HFFc6 (cell line): ENCODE measurements at regions not wholly inside any gene's neighbourhood (a gene's known extent, or its start where the extent isn't known, plus 50 kb on each side); places are given as distances from the start of the nearest gene placed in this dataset.

Experiments used
- DNase-seq: peaks from one replicate; pipeline ENCODE4 v3.0.0-alpha.2; 2018
- H3K27ac Mint-ChIP-seq: 2 replicates; pipeline ENCODE4 v1.8.0; 2020; ENCODE audit warnings: mild to moderate bottlenecking, mixed read lengths
- H3K27me3 Mint-ChIP-seq: 2 replicates; pipeline ENCODE4 v1.8.0; 2021; ENCODE audit warnings: mild to moderate bottlenecking, moderate library complexity, mixed read lengths; ENCODE audit not compliant: insufficient read depth
- H3K36me3 Mint-ChIP-seq: 2 replicates; pipeline ENCODE4 v1.8.0; 2021; ENCODE audit warnings: low read depth, mixed read lengths
- H3K4me1 Mint-ChIP-seq: 2 replicates; pipeline ENCODE4 v1.8.0; 2020; ENCODE audit warnings: low read depth, mixed read lengths
- H3K4me3 Mint-ChIP-seq: 2 replicates; pipeline ENCODE4 v1.8.0; 2020; ENCODE audit warnings: mild to moderate bottlenecking, moderate library complexity, mixed read lengths
- H3K9me3 Mint-ChIP-seq: 2 replicates; pipeline ENCODE4 v1.8.0; 2020; ENCODE audit warnings: mild to moderate bottlenecking, mixed read lengths
- TF ChIP-seq, protein P1 (sequence below): fragments of 200-600 bp; sonication (generic); IDR thresholded peaks from 2 replicates; pipeline ENCODE4 v1.5.0; 2021; ENCODE audit warnings: antibody characterized with exemption, mild to moderate bottlenecking

DNA sequence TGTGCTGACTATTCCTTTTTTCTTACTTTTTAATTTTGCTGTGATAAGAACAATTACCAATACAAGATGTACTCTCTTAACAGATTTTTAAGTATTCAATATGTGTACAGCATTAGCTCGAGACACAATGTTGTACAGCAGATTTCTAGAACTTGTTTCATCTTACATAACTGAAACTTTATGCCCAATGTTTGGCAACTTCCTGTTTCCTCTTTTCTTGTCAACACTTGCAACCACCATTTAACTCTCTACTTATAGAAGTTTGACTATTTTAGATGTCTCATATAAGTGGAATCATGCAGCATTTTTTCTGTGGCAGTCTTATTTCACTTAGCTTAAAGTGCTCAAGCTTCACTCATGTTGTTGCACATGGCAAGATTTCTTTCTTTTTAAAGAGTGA, 1426.8 kb downstream of the SLITRK5 start:
- H3K9me3 Mint-ChIP-seq = peaks cover 27% of the 10 kb centered on the region
- TF ChIP-seq, protein P1, sequence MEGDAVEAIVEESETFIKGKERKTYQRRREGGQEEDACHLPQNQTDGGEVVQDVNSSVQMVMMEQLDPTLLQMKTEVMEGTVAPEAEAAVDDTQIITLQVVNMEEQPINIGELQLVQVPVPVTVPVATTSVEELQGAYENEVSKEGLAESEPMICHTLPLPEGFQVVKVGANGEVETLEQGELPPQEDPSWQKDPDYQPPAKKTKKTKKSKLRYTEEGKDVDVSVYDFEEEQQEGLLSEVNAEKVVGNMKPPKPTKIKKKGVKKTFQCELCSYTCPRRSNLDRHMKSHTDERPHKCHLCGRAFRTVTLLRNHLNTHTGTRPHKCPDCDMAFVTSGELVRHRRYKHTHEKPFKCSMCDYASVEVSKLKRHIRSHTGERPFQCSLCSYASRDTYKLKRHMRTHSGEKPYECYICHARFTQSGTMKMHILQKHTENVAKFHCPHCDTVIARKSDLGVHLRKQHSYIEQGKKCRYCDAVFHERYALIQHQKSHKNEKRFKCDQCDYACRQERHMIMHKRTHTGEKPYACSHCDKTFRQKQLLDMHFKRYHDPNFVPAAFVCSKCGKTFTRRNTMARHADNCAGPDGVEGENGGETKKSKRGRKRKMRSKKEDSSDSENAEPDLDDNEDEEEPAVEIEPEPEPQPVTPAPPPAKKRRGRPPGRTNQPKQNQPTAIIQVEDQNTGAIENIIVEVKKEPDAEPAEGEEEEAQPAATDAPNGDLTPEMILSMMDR = no peak
- no peaks in the 10 kb centered on the region for H3K4me1 Mint-ChIP-seq
- DNase-seq = no peak
- H3K27ac Mint-ChIP-seq = no peak overlapping the region
- H3K4me3 Mint-ChIP-seq = no peak overlapping the region
- no peaks in the 10 kb centered on the region for H3K27me3 Mint-ChIP-seq
- H3K36me3 Mint-ChIP-seq = peaks cover 5% of the 10 kb centered on the region; the same call in 1 of the 2 replicates

DNA sequence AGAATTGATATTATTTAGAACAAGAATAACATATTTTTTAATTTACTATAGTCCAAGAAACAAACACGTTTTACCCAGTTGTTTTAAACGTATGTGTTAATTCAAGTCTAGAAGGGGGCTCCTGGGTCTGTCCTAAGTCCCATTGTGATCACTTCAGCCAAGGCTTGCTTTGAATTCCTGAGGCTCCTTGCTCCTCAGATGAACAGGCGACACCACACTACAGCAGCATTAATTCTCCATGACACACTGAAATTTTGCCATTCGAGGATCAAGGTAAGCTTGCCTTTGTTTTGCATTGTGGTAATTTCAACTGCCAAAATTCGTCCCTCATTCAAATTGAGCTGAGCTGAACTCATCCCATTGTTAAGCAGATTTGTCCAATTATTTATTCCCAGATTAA, 1442.6 kb downstream of the SLITRK5 start:
- Mint-ChIP-seq H3K36me3 (no peaks in the 10 kb centered on the region), H3K27ac (no peak overlapping the region), H3K4me3 (no peak overlapping the region), H3K27me3 (no peaks in the 10 kb centered on the region), H3K4me1 (no peaks in the 10 kb centered on the region), H3K9me3 (peaks cover 29% of the 10 kb centered on the region)
- DNase-seq = no peak
- TF ChIP-seq, protein P1 = no peak

DNA sequence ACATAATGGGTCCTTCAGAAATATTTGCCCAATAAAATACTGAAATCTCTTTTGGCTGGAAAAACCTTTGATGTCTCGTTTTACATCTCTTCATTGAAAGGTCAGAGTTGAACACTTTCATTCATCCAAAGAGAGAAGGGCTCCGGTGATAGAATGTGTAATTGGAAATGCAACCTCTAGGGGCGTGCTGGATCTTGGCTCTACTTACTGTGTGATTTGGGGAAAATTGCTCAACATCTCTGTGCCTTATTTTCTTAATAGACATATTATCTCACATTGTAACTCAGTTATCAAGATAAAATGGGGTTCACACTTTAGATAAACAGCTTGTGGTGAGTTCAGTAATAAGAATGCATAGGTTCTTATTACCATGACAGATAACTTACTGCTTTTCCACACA, 1444.1 kb downstream of the SLITRK5 start:
- no peaks in the 10 kb centered on the region for H3K36me3 Mint-ChIP-seq
- TF ChIP-seq, protein P1 = peak; percentile 29
- no peak for DNase-seq
- no peak overlapping the region for H3K4me3 Mint-ChIP-seq
- no peak overlapping the region for H3K27ac Mint-ChIP-seq
- peaks cover 32% of the 10 kb centered on the region for H3K9me3 Mint-ChIP-seq
- H3K27me3 Mint-ChIP-seq = no peaks in the 10 kb centered on the region
- no peaks in the 10 kb centered on the region for H3K4me1 Mint-ChIP-seq

DNA sequence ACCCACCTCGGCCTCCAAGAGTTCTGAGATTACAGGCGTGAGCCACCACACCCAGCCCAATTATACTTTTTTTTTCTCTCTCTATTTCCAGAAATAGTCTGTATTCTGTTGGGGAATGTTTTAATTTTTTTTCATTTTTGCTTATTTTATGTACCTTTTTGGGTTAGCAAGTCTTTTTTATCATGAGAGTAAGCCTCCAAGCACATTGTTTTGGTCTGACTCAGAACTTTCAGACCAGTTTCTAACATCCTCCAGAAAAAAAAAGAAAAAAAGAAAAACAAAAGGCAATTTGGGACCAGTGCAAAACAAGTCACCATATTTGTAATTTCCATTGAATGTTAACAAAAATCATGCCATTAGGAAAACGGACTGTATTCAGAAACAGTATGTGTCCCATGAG, 1465.5 kb downstream of the SLITRK5 start:
- TF ChIP-seq, protein P1 = no peak
- Mint-ChIP-seq H3K4me3 (no peak overlapping the region), H3K27ac (no peak overlapping the region), H3K36me3 (no peaks in the 10 kb centered on the region), H3K4me1 (no peaks in the 10 kb centered on the region), H3K27me3 (no peaks in the 10 kb centered on the region), H3K9me3 (peaks cover 8% of the 10 kb centered on the region)
- DNase-seq = no peak

DNA sequence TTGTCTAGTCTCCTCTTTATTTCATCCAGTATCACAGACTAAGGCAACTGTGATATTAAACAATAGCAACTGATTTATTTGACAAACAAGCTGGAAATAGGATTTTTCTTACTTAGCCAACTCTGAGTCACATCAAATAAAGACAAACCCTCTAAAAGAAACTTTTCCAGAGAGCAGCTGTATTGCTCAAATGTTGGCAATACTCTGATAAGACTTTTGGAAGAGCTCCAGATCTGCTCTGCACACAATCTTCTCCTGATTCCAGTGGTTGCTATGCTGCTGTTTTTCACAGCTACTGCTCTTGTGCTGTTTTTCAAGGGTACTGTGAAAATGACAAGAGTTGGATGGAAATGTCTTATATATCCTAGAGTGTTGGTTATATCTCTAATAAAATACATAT, 1479.2 kb downstream of the SLITRK5 start:
- Mint-ChIP-seq H3K4me3 (no peak overlapping the region), H3K27ac (no peak overlapping the region), H3K36me3 (no peaks in the 10 kb centered on the region), H3K9me3 (peaks cover 25% of the 10 kb centered on the region), H3K4me1 (no peaks in the 10 kb centered on the region), H3K27me3 (no peaks in the 10 kb centered on the region)
- TF ChIP-seq, protein P1 = no peak
- no peak for DNase-seq

DNA sequence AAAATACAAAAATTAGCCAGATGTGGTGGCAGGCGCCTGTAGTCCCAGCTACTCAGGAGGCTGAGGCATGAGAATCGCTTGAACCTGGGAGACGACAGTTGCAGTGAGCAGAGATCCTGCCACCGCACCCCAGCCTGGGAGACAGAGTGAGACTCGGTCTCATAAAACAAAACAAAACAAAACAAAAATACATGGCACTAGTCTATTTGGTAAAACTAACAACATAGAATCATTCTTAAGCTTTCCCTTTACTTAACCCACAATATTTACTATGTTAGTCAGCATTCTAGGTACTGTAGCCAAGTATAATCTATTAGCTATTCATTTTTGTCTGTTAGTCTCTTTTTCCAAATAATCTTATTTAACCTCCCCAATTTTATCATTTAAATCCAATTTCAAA, 1482.8 kb downstream of the SLITRK5 start:
- peaks cover 35% of the 10 kb centered on the region for H3K9me3 Mint-ChIP-seq
- TF ChIP-seq, protein P1 = no peak
- H3K27ac Mint-ChIP-seq = no peak overlapping the region
- H3K27me3 Mint-ChIP-seq = no peaks in the 10 kb centered on the region
- no peak for DNase-seq
- H3K4me1 Mint-ChIP-seq = no peaks in the 10 kb centered on the region
- no peaks in the 10 kb centered on the region for H3K36me3 Mint-ChIP-seq
- H3K4me3 Mint-ChIP-seq = no peak overlapping the region
